HG03565 (cell line): ENCODE measurements at regions not wholly inside any gene's neighbourhood (a gene's known extent, or its start where the extent isn't known, plus 50 kb on each side); places are given as distances from the start of the nearest gene placed in this dataset.

Source experiments
- ATAC-seq: cut with Tn5 transposase; IDR thresholded peaks from one replicate; pipeline ENCODE4 v1.9.1; 2021; ENCODE audit warnings: mild to moderate bottlenecking, moderate library complexity; ENCODE audit not compliant: unreplicated experiment

DNA sequence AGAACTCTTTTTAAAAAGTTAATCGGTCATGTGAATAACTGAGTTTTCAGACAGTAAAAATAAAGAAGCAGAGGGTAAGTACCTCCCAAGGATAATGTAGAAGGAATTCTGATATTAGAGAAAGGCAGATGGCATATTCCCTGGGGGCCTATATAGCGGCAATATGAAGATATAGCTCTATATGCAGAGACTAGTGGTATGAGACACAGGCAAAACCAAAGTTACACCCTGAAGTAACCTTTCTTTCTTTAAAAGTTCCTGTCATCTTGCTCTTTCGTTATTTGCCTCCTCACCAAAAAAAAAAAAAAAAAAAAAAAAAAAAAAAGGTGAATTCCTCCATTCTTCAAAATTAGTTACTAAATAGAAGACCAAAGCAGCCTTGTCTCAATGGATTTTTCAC lies 76.2 kb upstream of the ARHGAP32 start:
- no peak for ATAC-seq

DNA sequence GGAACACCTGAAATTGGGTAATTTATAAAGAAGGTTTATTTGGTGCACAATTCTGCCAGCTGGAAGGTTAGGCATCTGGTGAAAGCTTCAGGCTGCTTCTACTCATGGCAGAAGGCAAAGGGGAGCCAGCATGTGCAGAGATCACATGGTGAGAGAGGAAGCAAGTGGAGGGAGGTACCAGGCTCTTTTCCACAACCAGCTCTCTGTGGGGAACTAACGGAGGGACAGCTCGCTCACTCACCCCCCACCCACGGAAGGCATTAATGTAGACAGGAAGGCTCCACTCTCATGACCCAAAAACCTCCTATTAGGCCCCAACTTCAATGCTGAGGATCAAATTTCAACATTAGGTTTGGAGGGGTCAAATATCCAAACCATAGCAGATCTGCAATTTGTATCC lies 75.6 kb upstream of the ARHGAP32 start:
- ATAC-seq: no peak

DNA sequence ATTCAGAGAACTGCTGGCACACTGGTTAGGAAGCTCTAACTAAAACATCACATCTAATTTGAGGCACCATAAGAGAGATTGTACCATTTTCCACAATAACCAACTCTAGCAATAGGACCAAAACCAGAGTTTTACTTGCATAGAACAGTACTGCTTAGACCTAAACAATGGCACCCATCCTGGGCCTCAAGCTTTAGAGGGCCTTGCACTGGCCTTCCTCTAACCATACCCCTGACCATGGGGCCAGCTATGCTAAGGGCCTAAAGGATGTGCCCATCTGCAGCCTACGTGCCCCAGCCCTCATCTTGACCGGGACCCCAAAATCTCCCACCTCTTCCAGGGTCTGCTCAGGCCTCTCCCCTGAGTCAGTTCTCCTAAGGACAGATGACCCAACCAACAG lies 74.4 kb upstream of the ARHGAP32 start:
- ATAC-seq: no peak

DNA sequence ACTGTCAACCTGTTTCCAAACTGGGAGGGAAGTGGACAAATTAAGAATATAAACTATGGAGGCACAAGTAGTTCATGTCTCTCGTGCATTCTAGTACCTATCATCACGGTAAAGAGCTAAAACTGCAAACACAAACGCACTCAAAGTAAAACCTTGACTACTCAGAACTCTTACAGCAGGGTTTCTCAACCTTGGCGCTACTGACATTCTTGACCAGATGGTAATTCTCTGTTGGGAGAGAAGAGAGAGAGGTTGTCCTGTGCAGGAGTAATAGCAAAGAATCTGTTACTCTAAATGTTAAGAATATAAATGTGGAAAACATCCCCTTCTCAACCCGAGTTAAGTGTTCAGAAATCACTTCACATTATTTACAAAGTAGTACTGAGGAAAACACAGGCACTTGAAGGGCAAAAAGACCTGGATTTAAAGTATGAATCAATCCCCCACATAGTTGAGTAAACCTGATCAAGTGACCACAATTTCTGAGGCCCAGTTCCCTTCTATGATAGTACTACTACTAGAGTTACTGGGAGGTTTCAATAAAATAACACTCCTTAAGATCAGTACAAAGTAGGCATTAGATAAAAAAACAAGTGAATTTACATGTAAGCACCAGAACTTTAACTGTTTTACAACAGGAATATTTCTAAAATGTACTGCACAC lies 73.1 kb upstream of the ARHGAP32 start:
- no peak for ATAC-seq

DNA sequence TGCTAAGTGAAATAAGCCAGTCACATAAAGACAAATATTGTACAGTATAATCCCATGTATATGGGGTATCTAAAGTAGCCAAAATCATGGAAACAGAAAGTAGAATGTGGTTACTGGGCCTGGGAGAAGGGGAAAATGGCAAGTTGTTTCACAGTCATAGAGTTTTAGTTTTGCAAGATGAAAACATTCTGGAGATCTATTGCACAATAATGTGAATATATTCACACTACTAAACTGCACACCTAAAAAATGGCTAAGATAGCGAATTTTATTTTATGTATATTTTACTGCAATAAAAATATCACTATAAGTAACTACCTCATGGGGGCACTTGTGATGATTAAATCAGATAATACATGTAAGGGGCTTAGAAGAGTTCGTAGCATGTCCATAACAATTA lies 72.0 kb upstream of the ARHGAP32 start:
- ATAC-seq: no peak

DNA sequence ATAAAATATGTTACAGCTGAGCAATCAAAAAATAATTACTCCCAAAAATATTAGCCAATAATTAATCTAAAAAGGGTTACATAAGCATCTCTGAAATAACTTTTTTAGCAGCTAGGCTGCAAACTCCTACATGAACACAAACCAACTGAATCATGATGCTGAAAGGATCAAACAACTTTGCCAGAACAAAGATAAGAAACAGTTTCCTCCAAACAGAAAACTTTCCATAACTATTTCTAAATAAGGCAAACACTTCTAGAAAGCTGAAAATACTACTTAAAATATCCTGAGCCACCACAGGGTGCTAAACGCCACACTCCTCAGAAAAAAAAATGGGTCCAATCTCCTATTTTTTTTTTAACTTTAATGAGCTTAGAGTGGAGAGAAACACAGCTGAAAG lies 68.6 kb upstream of the ARHGAP32 start:
- no peak for ATAC-seq

DNA sequence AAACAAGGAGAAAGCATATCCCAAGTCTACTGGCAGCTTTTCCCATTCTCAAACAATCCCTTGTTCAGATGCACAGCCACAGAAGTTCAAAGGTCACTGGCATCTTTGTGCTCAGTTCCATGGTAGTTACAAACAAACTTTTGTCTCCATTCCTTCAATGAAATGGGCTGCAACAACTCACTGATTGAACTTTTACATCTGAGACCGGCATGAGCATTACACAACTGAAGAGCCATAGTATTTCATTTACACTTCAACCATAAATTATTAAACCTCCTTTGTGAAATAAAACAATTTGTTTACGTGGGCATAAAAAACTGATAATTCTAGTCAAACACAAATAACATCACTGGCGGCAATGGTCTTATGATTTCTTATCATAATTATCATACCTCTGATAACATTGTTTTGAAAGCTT lies 67.8 kb upstream of the ARHGAP32 start:
- no peak for ATAC-seq

DNA sequence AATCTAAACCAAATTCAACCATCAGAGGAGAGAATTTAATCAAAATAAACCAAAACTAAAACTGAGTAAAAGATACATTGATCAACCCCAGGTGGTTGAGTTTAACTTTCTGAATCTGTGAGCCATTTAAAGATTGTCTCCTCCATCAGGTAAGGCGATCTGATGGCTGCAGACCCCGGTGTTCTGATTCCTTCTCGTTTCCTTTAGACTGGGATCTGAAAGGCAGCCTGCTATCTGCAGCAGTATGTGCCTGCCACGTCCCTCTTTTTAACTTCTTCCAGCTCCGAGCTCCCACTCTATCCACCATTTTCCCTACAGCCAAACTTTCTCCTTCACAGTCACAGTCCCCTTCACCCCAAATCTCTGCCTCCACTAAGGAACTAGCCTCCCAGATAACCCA lies 66.1 kb upstream of the ARHGAP32 start:
- ATAC-seq: no peak

DNA sequence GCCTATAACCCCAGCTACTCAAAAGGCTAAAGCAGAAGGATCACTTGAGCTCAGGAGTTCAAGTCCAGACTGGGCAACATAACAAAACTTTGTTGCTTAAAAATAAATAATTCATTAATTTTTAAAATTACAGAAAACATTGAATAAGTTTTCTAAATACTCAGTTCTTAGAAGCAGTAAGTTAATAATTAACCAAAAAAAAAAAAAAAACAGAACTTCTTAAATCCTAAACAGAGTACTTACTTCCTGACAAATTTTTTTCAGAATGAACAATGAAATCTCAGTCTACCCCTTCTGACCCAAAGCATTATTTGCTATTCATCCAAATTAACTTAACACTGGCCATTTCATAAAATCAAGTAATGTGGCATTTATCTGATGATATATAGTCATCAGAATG lies 65.4 kb upstream of the ARHGAP32 start:
- no peak for ATAC-seq

DNA sequence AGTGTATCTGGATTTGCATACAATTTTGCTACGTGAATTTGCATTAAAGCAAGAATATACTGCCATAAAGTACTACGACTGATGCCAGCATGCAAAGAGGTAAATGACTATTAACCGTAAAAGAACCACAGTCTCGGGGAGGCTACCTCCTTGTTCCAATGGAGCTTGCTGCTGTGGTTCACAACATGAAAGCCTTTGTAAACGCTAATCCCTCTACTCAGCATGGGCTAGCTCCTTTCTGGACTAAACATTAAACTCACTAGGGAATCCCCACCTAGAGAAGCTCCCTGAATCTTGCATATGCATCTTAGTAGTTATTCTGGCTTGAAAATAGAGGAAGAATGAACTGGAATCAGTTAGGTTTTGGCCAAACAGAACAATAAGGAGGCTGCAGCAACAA lies 60.5 kb upstream of the ARHGAP32 start:
- no peak for ATAC-seq

DNA sequence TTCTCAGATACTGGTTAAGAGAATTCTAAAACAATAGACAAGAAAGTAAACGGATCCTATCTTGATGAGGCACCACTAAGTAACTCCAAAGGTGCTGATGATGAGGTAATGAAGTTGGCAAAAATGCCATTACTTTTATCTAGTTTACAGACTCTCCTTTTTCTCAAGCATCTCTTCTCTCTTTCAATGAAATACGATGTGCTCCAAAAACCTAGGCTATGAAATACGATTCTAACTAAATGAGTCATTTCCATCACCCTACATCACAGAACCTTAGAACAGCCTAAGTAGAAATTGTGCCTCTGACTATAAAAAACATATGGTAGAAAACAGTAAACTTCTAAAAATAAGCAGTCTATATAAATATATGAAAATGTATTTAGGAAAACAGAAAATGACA lies 58.9 kb upstream of the ARHGAP32 start:
- no peak for ATAC-seq

DNA sequence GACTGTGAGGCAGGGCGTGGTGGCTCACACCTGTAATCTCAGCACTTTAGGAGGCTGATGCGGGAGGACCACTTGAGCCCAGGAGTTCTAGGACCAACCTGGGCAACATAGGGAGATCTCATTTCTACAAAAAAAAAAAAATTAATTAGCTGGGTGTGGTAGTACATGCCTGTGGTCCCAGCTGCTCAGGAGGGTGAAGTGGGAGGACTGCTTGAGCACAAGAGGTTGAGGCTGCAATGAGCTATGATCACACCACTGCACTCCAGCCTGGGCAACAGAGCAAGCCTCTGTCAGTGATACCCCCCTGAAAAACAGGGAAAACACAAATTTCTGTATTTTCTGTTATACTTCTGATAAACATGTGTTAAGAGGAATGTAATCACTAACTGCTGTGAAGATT lies 57.8 kb upstream of the ARHGAP32 start:
- ATAC-seq: no peak

DNA sequence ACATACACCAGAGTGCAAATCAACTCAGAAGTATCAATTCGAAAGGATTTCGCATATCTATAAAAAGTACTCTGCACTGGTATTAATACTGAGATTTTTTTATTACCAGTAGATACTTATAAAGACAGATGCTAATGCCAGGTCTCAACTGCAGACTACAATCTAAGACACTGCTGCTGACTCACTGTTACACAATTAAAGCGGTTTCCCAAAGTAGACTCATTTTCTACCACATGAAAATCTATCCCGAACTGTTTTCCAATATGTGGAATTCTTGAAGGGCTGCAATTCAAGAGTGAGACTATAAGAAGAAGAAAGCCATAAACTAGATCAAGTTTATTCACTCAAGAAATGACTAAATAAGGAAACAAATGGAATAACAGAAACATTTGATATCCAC lies 57.2 kb upstream of the ARHGAP32 start:
- no peak for ATAC-seq

DNA sequence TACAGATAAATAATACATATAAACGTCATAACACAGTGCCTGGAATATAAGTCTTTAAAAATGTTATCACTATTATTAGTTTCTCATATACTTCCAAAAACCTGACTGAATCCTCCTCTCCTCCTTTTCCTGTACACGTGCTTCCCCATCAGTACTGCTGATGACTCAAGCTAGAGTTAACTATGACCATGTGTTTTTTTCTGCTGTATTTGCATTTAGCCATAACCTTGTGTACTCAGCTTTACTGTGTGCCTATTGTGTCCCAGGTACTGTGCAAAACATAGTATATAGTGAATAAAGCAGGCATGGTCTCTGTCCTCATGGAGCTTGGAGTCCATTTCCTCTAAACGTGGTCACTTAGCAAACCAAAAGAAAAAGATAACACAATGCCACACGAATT lies 56.5 kb upstream of the ARHGAP32 start:
- ATAC-seq: no peak

DNA sequence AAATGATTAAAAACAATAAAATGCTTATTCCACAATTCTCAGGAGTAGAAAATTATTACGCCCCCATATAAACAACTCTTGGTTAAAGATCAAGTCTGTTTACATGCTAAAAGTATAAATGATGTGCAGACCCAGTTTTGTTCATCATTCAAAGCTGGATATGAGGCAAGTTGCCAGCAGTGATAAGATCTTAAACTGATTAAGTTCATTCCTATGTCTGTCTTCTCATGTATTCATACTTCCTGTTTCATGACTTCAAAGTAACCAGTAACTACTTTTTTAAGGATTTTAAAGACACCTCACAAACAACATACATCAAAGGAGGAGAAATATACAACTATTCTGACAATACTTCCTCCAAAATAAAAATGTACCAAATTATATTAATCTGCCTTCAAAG lies 55.0 kb upstream of the ARHGAP32 start:
- ATAC-seq: no peak

DNA sequence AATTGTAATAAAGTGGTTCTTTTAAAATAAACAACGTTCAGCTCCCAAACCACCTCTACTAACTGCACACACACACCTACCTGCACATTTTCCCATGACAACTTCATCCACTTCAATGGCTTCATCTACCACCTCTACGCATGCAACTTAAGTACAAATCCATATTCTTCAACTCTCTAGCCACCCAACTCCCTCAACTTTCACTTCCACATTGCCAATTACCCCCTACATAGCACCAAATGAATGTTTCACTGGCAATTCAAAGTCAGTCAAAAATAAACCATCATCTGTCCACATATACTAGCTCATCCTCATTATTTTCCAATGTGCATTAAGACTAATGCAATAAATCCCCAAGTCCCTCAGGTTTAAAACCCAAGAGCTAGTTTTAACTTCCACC lies 50.7 kb upstream of the ARHGAP32 start:
- no peak for ATAC-seq
